ENCODE measurements at regions not wholly inside any gene's neighbourhood (a gene's known extent, or its start where the extent isn't known, plus 50 kb on each side); places are given as distances from the start of the nearest gene placed in this dataset.

GRCh38 chr17:77449908-77450741 lies 309.4 kb downstream of the SEC14L1 start (continued):
- TF ChIP-seq TBX2 (CRISPR knock-in tag; IDR thresholded peaks at IDR 0.05; ENCODE audit: borderline replicate concordance) (peak; percentile 61; the same call in 1 of the 2 replicates), ZBTB3 (CRISPR knock-in tag; IDR thresholded peaks at IDR 0.05; ENCODE audit: borderline replicate concordance, low read depth) (no peak), RBFOX2 (IDR thresholded peaks at IDR 0.05; ENCODE audit: low read depth, low read length) (peak; percentile 75), KAT7 (CRISPR knock-in tag; IDR thresholded peaks at IDR 0.05; ENCODE audit: borderline replicate concordance) (no peak), ZNF331 (CRISPR knock-in tag; IDR thresholded peaks at IDR 0.05) (no peak), ZNF619 (CRISPR knock-in tag; IDR thresholded peaks at IDR 0.05) (peak; percentile 59; the same call in 1 of the 2 replicates), KAT8 (CRISPR knock-in tag; IDR thresholded peaks at IDR 0.05) (no peak), BRD4 (CRISPR knock-in tag; IDR thresholded peaks at IDR 0.05) (no peak), KLF15 (CRISPR knock-in tag; IDR thresholded peaks at IDR 0.05; ENCODE audit: borderline replicate concordance) (no peak), SIX1 (CRISPR knock-in tag; IDR thresholded peaks at IDR 0.05; ENCODE audit: borderline replicate concordance) (0 out of 2 replicates have a peak, but pooled peaks have one; percentile 44), ZNF776 (CRISPR knock-in tag; IDR thresholded peaks at IDR 0.05) (peak; percentile 52; the same call in 1 of the 2 replicates), ZSCAN22 (CRISPR knock-in tag; IDR thresholded peaks at IDR 0.05) (no peak), JUN (CRISPR knock-in tag; IDR thresholded peaks at IDR 0.05) (peak; percentile 76; the same call in 1 of the 2 replicates), CSRNP2 (CRISPR knock-in tag; conservative IDR thresholded peaks at IDR 0.05; ENCODE audit: low read depth) (no peak), ZNF253 (CRISPR knock-in tag; IDR thresholded peaks at IDR 0.05; ENCODE audit: borderline replicate concordance) (0 out of 2 replicates have a peak, but pooled peaks have one; percentile 20), ZNF792 (CRISPR knock-in tag; IDR thresholded peaks at IDR 0.05) (no peak), NONO (IDR thresholded peaks at IDR 0.05) (no peak), NONO (CRISPR knock-in tag; conservative IDR thresholded peaks at IDR 0.05) (peak; percentile 86), RXRB (CRISPR knock-in tag; IDR thresholded peaks at IDR 0.05; ENCODE audit: borderline replicate concordance) (peak; percentile 28; the same call in 1 of the 2 replicates), HMG20A (CRISPR knock-in tag; IDR thresholded peaks at IDR 0.05; ENCODE audit: borderline replicate concordance) (no peak), TCF7L2 (IDR thresholded peaks at IDR 0.05; ENCODE audit: low read depth, low read length) (no peak), SMAD3 (CRISPR knock-in tag; IDR thresholded peaks at IDR 0.05) (0 out of 2 replicates have a peak, but pooled peaks have one; percentile 58), ZSCAN30 (CRISPR knock-in tag; IDR thresholded peaks at IDR 0.05) (no peak), ZNF546 (CRISPR knock-in tag; conservative IDR thresholded peaks at IDR 0.05) (0 out of 2 replicates have a peak, but pooled peaks have one; percentile 13), TGIF2 (CRISPR knock-in tag; IDR thresholded peaks at IDR 0.05) (no peak; the same call in 1 of the 2 replicates), HIVEP1 (CRISPR knock-in tag; IDR thresholded peaks at IDR 0.05) (peak; percentile 71; the same call in 1 of the 2 replicates)
- TF ChIP-seq, protein P1, sequence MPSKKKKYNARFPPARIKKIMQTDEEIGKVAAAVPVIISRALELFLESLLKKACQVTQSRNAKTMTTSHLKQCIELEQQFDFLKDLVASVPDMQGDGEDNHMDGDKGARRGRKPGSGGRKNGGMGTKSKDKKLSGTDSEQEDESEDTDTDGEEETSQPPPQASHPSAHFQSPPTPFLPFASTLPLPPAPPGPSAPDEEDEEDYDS (CRISPR knock-in tag; IDR thresholded peaks at IDR 0.05), result peak; percentile 65; the same call in 1 of the 2 replicates
- TF ChIP-seq, protein P2, sequence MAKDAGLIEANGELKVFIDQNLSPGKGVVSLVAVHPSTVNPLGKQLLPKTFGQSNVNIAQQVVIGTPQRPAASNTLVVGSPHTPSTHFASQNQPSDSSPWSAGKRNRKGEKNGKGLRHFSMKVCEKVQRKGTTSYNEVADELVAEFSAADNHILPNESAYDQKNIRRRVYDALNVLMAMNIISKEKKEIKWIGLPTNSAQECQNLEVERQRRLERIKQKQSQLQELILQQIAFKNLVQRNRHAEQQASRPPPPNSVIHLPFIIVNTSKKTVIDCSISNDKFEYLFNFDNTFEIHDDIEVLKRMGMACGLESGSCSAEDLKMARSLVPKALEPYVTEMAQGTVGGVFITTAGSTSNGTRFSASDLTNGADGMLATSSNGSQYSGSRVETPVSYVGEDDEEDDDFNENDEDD (CRISPR knock-in tag; IDR thresholded peaks at IDR 0.05; ENCODE audit: borderline replicate concordance), result no peak

All from HepG2 (cell line).